GM12873 (cell line): ENCODE measurements at regions not wholly inside any gene's neighbourhood (a gene's known extent, or its start where the extent isn't known, plus 50 kb on each side); places are given as distances from the start of the nearest gene placed in this dataset.

ENCODE experiments used
- CTCF ChIP-seq: IDR thresholded peaks from 2 replicates; pipeline ENCODE4 v1.5.1; 2012; ENCODE audit warnings: low read depth, mild to moderate bottlenecking, moderate library complexity, low read length, control low read depth; ENCODE audit not compliant: insufficient read depth; ENCODE audit errors: missing control alignments

GRCh38 chr10:123552760-123553554 lies 113.2 kb upstream of the GPR26 start:
- no peak for TF ChIP-seq CTCF

- TF ChIP-seq CTCF = no peak
Observed at GRCh38 chr10:123553810-123554430, 112.2 kb upstream of the GPR26 start.

GRCh38 chr10:123554656-123555055 lies 111.5 kb upstream of the GPR26 start:
- TF ChIP-seq CTCF = no peak

- TF ChIP-seq CTCF = no peak
Observed at GRCh38 chr10:123555616-123556015, 110.5 kb upstream of the GPR26 start.

- no peak for TF ChIP-seq CTCF
Observed at GRCh38 chr10:123556049-123556448, 110.1 kb upstream of the GPR26 start.

GRCh38 chr10:123556736-123557135 lies 109.4 kb upstream of the GPR26 start:
- no peak for TF ChIP-seq CTCF

- TF ChIP-seq CTCF = no peak
Observed at GRCh38 chr10:123557366-123558108, 108.6 kb upstream of the GPR26 start.
